OCI-LY1 (cell line): ENCODE measurements at regions not wholly inside any gene's neighbourhood (a gene's known extent, or its start where the extent isn't known, plus 50 kb on each side); places are given as distances from the start of the nearest gene placed in this dataset.

ENCODE experiments used
- H2AFZ ChIP-seq: fragments of 200-600 bp; sonication (generic), shearing (Covaris generic); 2 replicates; pipeline ENCODE4 v1.6.0; 2014; ENCODE audit warnings: antibody characterized with exemption, mild to moderate bottlenecking, low read length
- H3F3A ChIP-seq: fragments of 200-600 bp; sonication (generic), shearing (Covaris generic); 2 replicates; pipeline ENCODE4 v1.6.0; 2014; ENCODE audit warnings: mild to moderate bottlenecking, antibody characterized with exemption, low read length, moderate library complexity; ENCODE audit not compliant: insufficient read depth
- H3K27ac ChIP-seq: fragments of 200-600 bp; sonication (generic); 2 replicates; pipeline ENCODE4 v1.5.1; 2014; ENCODE audit warnings: low read length, mixed run types, mild to moderate bottlenecking, low read depth; ENCODE audit not compliant: poor library complexity, severe bottlenecking
- H3K27me3 ChIP-seq: fragments of 200-600 bp; sonication (generic); 2 replicates; pipeline ENCODE4 v1.6.0; 2014; ENCODE audit warnings: antibody characterized with exemption, mild to moderate bottlenecking, low read length, moderate library complexity; ENCODE audit not compliant: insufficient read depth
- H3K36me3 ChIP-seq: fragments of 200-600 bp; sonication (generic); 2 replicates; pipeline ENCODE4 v1.6.1; 2014; ENCODE audit warnings: mild to moderate bottlenecking, antibody characterized with exemption, low read length, moderate library complexity, mixed read lengths; ENCODE audit not compliant: insufficient read depth
- H3K4me1 ChIP-seq: fragments of 200-600 bp; sonication (generic); 2 replicates; pipeline ENCODE4 v1.5.1; 2014; ENCODE audit warnings: mild to moderate bottlenecking, low read length, moderate library complexity; ENCODE audit not compliant: insufficient read depth, severe bottlenecking
- H3K4me2 ChIP-seq: fragments of 200-600 bp; sonication (generic), shearing (Covaris generic); 2 replicates; pipeline ENCODE4 v1.6.1; 2014; ENCODE audit warnings: low read length
- H3K4me3 ChIP-seq: fragments of 200-600 bp; sonication (generic); 2 replicates; pipeline ENCODE4 v1.5.1; 2014; ENCODE audit warnings: low read length, low read depth, mild to moderate bottlenecking, mixed read lengths; ENCODE audit not compliant: poor library complexity, severe bottlenecking
- H3K79me2 ChIP-seq: fragments of 200-600 bp; shearing (Covaris generic); 2 replicates; pipeline ENCODE4 v1.6.1; 2016; ENCODE audit warnings: mixed run types, low read length, mixed read lengths; ENCODE audit not compliant: insufficient read depth
- H3K9ac ChIP-seq: fragments of 200-600 bp; sonication (generic), shearing (Covaris generic); 2 replicates; pipeline ENCODE4 v1.6.1; 2014; ENCODE audit warnings: mild to moderate bottlenecking, low read length, mixed read lengths
- H3K9me2 ChIP-seq: fragments of 200-600 bp; sonication (generic), shearing (Covaris generic); 2 replicates; pipeline ENCODE4 v1.6.1; 2014; ENCODE audit warnings: low read depth, mild to moderate bottlenecking, low read length, mixed read lengths
- H3K9me3 ChIP-seq: fragments of 200-600 bp; shearing (Covaris generic); 2 replicates; pipeline ENCODE4 v1.6.1; 2014; ENCODE audit warnings: low read length, mixed read lengths
- H4K20me1 ChIP-seq: fragments of 200-600 bp; sonication (generic), shearing (Covaris generic); 2 replicates; pipeline ENCODE4 v1.6.0; 2016; ENCODE audit warnings: mild to moderate bottlenecking, low read length; ENCODE audit not compliant: insufficient read depth
- EZH2 ChIP-seq: fragments of 200-600 bp; sonication (generic), shearing (Covaris generic); IDR thresholded peaks from 2 replicates; pipeline ENCODE4 v1.8.0; 2017; ENCODE audit warnings: borderline replicate concordance, mixed run types, mild to moderate bottlenecking, antibody characterized with exemption, low read length, moderate library complexity, mixed read lengths
- TF ChIP-seq, protein P1 (sequence below): fragments of 200-600 bp; sonication (generic), shearing (Covaris generic); IDR thresholded peaks from 2 replicates; pipeline ENCODE4 v1.5.1; 2017; ENCODE audit warnings: mild to moderate bottlenecking, antibody characterized with exemption, low read length, moderate library complexity, mixed read lengths

DNA sequence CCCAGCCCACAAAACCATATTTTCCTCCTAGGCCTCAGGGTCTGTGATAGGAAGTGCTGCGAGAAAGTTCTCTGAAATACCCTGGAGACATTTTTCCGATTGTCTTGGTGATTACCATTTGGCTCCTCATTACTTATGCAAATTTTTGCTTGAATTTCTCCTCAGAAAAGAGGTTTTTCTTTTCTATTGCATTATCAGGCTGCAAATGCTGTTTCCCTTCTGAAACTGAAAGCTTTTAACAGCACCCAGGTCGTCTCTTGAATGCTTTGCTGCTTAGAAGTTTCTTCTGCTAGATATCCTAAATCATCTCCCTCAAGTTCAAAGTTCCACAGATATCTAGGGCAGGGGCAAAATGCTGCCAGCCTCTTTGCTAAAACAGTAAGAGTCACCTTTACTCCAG is 434.2 kb downstream of the PCDH20 start:
- Histone ChIP-seq H3K36me3 (no peaks in the 10 kb centered on the region), H3K4me1 (no peaks in the 10 kb centered on the region), H4K20me1 (no peaks in the 10 kb centered on the region), H3K27ac (no peak overlapping the region), H3K9me3 (no peaks in the 10 kb centered on the region), H3K4me2 (no peak overlapping the region), H2AFZ (no peak overlapping the region), H3K9ac (no peak overlapping the region), H3K79me2 (no peaks in the 10 kb centered on the region), H3K4me3 (no peak overlapping the region), H3F3A (no peaks in the 10 kb centered on the region), H3K27me3 (no peaks in the 10 kb centered on the region), H3K9me2 (no peaks in the 10 kb centered on the region)
- TF ChIP-seq, protein P1, sequence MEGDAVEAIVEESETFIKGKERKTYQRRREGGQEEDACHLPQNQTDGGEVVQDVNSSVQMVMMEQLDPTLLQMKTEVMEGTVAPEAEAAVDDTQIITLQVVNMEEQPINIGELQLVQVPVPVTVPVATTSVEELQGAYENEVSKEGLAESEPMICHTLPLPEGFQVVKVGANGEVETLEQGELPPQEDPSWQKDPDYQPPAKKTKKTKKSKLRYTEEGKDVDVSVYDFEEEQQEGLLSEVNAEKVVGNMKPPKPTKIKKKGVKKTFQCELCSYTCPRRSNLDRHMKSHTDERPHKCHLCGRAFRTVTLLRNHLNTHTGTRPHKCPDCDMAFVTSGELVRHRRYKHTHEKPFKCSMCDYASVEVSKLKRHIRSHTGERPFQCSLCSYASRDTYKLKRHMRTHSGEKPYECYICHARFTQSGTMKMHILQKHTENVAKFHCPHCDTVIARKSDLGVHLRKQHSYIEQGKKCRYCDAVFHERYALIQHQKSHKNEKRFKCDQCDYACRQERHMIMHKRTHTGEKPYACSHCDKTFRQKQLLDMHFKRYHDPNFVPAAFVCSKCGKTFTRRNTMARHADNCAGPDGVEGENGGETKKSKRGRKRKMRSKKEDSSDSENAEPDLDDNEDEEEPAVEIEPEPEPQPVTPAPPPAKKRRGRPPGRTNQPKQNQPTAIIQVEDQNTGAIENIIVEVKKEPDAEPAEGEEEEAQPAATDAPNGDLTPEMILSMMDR, result no peak
- TF ChIP-seq EZH2, result no peak

DNA sequence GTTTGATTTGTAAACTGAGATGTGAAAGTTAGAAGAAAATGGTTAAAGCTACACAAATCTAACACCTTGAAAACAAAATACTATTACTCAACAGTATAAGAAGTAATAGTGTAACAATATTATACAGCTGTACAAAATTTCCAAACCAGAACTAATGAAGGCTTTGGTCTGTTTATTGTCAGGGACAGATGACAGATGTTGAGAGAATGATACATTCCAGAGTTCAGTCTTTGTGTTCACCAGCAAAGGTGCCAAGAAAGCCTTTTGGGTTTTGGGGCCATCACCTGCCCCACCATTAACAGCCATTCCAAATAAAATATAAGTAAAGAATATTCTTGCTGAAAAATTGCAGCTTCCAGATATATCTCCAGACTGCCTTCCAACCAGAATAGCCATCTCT is 439.3 kb downstream of the PCDH20 start:
- H3K4me1 ChIP-seq, result no peaks in the 10 kb centered on the region
- H3K9me2 ChIP-seq, result no peaks in the 10 kb centered on the region
- no peaks in the 10 kb centered on the region for H4K20me1 ChIP-seq
- H2AFZ ChIP-seq, result no peak overlapping the region
- no peak overlapping the region for H3K4me2 ChIP-seq
- no peaks in the 10 kb centered on the region for H3F3A ChIP-seq
- no peaks in the 10 kb centered on the region for H3K79me2 ChIP-seq
- H3K27ac ChIP-seq, result no peak overlapping the region
- no peak overlapping the region for H3K4me3 ChIP-seq
- no peaks in the 10 kb centered on the region for H3K9me3 ChIP-seq
- no peak for TF ChIP-seq EZH2
- TF ChIP-seq, protein P1, result no peak
- no peak overlapping the region for H3K9ac ChIP-seq
- no peaks in the 10 kb centered on the region for H3K36me3 ChIP-seq
- no peaks in the 10 kb centered on the region for H3K27me3 ChIP-seq

DNA sequence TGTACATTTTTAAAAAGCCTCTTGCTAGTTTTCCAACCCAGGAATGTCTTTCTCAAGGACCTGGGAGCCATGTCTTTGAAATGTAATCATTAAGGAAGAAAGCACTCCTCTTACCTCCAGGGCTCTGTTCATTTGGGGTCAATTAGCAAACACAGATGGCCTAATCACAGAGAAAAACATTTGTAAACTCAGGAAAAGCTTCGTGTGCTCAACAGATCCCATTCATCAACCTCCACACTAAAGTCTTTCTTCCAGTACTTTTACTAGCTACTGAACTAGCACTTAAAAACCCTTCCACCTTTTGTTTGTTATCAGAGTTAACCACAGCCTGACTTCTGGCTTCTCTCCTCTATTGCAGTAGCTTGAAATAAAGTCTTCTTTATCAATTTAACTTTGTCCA is 441.4 kb downstream of the PCDH20 start:
- TF ChIP-seq EZH2, result no peak
- TF ChIP-seq, protein P1, result no peak
- H3K79me2 ChIP-seq, result no peaks in the 10 kb centered on the region
- H3K9ac ChIP-seq, result no peak overlapping the region
- H3K4me3 ChIP-seq, result no peak overlapping the region
- no peak overlapping the region for H3K4me2 ChIP-seq
- H3K27ac ChIP-seq, result no peak overlapping the region
- H3K9me3 ChIP-seq, result no peaks in the 10 kb centered on the region
- no peaks in the 10 kb centered on the region for H3K4me1 ChIP-seq
- H3K27me3 ChIP-seq, result no peaks in the 10 kb centered on the region
- H3F3A ChIP-seq, result no peaks in the 10 kb centered on the region
- no peaks in the 10 kb centered on the region for H3K36me3 ChIP-seq
- no peaks in the 10 kb centered on the region for H3K9me2 ChIP-seq
- H2AFZ ChIP-seq, result no peak overlapping the region
- H4K20me1 ChIP-seq, result no peaks in the 10 kb centered on the region
